ENCODE measurements at regions not wholly inside any gene's neighbourhood (a gene's known extent, or its start where the extent isn't known, plus 50 kb on each side); places are given as distances from the start of the nearest gene placed in this dataset.

GRCh38 chr2:71997843-71998242 is 149.8 kb downstream of the CYP26B1 start:
- Histone ChIP-seq H3K27me3 (replicated peaks in 1 of 7) (no peaks in the 10 kb centered on the region), H3K27ac (no peak overlapping the region), H3K36me3 (no peaks in the 10 kb centered on the region), H3K9me3 (no peaks in the 10 kb centered on the region), H3K4me3 (no peak overlapping the region), H3K4me1 (no peaks in the 10 kb centered on the region)
- no peak for DNase-seq
- intact Hi-C loops (cut with DNase I; ENCODE audit: low total_unique reads) = no loop called here
- TF ChIP-seq POLR2AphosphoS5 (IDR thresholded peaks at IDR 0.05) (no peak), POLR2A (IDR thresholded peaks at IDR 0.05) (no peak), CTCF (IDR thresholded peaks at IDR 0.05 in 8 of 11, conservative IDR thresholded peaks at IDR 0.05 in 3 of 11) (no peak)

GRCh38 chr2:71995067-71995665 is 152.5 kb downstream of the CYP26B1 start:
- Histone ChIP-seq H3K36me3 (no peaks in the 10 kb centered on the region), H3K4me1 (no peaks in the 10 kb centered on the region), H3K9me3 (no peaks in the 10 kb centered on the region), H3K27me3 (replicated peaks in 1 of 7) (no peaks in the 10 kb centered on the region), H3K27ac (no peak overlapping the region), H3K4me3 (no peak overlapping the region)
- DNase-seq = no peak
- 71 to 82% (median 79%) methylated on average over 3 of the region's 3 CpGs for WGBS, 5 donors
- intact Hi-C loops (cut with DNase I; ENCODE audit: low total_unique reads) = no loop called here
- TF ChIP-seq POLR2AphosphoS5 (IDR thresholded peaks at IDR 0.05) (no peak), CTCF (IDR thresholded peaks at IDR 0.05 in 8 of 11, conservative IDR thresholded peaks at IDR 0.05 in 3 of 11) (peak in 5 of 11 experiments; percentile 9 to 46 (median 38))

GRCh38 chr2:71992036-71992435 is 155.6 kb downstream of the CYP26B1 start:
- H3K9me3 ChIP-seq = no peaks in the 10 kb centered on the region
- no peak overlapping the region for H3K4me3 ChIP-seq
- DNase-seq = no peak
- no peaks in the 10 kb centered on the region for H3K36me3 ChIP-seq
- no peaks in the 10 kb centered on the region for H3K27me3 ChIP-seq (replicated peaks in 1 of 7)
- 59 to 77% (median 63%) methylated on average over 2 of the region's 2 CpGs for WGBS, 5 donors
- intact Hi-C loops (cut with DNase I; ENCODE audit: low total_unique reads) = no loop called here
- H3K4me1 ChIP-seq = no peaks in the 10 kb centered on the region
- TF ChIP-seq POLR2AphosphoS5 (IDR thresholded peaks at IDR 0.05) = no peak
- TF ChIP-seq POLR2A (IDR thresholded peaks at IDR 0.05) = no peak
- no peak for TF ChIP-seq CTCF (IDR thresholded peaks at IDR 0.05 in 8 of 11, conservative IDR thresholded peaks at IDR 0.05 in 3 of 11)
- no peak overlapping the region for H3K27ac ChIP-seq

- H3K36me3 ChIP-seq = no peaks in the 10 kb centered on the region
- intact Hi-C loops (cut with DNase I; ENCODE audit: low total_unique reads) = no loop called here
- no peak overlapping the region for H3K4me3 ChIP-seq
- no peak overlapping the region for H3K27ac ChIP-seq
- H3K4me1 ChIP-seq = no peaks in the 10 kb centered on the region
- no peak for TF ChIP-seq POLR2A (IDR thresholded peaks at IDR 0.05)
- TF ChIP-seq POLR2AphosphoS5 (IDR thresholded peaks at IDR 0.05) = no peak
- TF ChIP-seq CTCF (IDR thresholded peaks at IDR 0.05 in 8 of 11, conservative IDR thresholded peaks at IDR 0.05 in 3 of 11) = no peak
- no peaks in the 10 kb centered on the region for H3K27me3 ChIP-seq (replicated peaks in 1 of 7)
- 82 to 97% (median 89%) methylated on average over 4 of the region's 4 CpGs for WGBS, 5 donors
- H3K9me3 ChIP-seq = no peaks in the 10 kb centered on the region
- no peak for DNase-seq
These were observed 156.3 kb downstream of the CYP26B1 start for GRCh38 chr2:71991397-71991796.

Data from spleen (tissue), 11 donors.